ENCODE measurements at regions not wholly inside any gene's neighbourhood (a gene's known extent, or its start where the extent isn't known, plus 50 kb on each side); places are given as distances from the start of the nearest gene placed in this dataset.

DNA sequence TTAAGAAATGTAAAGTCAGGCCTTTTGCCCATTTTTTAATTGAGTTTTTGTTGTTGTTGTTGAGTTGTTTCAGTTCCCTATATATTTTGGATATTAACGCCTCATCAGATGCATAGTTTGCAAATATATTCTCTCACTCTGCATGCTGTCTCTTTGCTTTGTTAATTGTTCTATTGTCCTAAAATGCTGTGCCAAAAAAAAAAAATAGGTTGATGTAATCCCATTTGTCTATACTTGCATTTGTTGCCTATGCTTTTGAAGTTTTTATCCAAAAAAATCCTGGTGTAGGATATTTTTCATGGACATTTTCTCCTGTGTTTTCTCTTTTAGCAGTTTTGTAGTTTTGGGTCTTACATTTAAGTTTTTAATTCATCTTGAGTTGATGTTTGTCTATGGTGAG is 163.3 kb upstream of the STARD13 start:
- Histone ChIP-seq H3K4ac (ENCODE audit: low read depth, low read length) (no peak overlapping the region), H3K18ac (ENCODE audit: low read depth, low read length) (no peak overlapping the region), H3K36me3 (ENCODE audit: control insufficient read depth, insufficient read depth, low read length) (no peaks in the 10 kb centered on the region), H2BK20ac (ENCODE audit: low read depth, low read length) (no peak overlapping the region), H3K9ac (ENCODE audit: low read depth, low read length) (no peak overlapping the region), H3K9me1 (ENCODE audit: insufficient read depth, low read length) (no peaks in the 10 kb centered on the region), H2AK5ac (ENCODE audit: low read depth, low read length) (no peak overlapping the region), H3K4me3 (ENCODE audit: insufficient read depth, low read depth, low read length) (no peak overlapping the region), H3K56ac (ENCODE audit: extremely low read depth, insufficient read depth, low read length) (no peak overlapping the region), H3K27me3 (ENCODE audit: control insufficient read depth, insufficient read depth, low read length) (no peaks in the 10 kb centered on the region), H2BK5ac (ENCODE audit: low read depth, low read length, poor library complexity, severe bottlenecking) (no peak overlapping the region), H3K23ac (ENCODE audit: low read depth, low read length) (no peak overlapping the region), H3K27ac (ENCODE audit: insufficient read depth, low read length) (no peak overlapping the region), H4K91ac (ENCODE audit: insufficient read depth, low read depth, low read length) (no peak overlapping the region), H3K4me2 (ENCODE audit: low read depth, low read length) (no peak overlapping the region), H2AK9ac (replicated peaks; ENCODE audit: low read depth, low read length, poor library complexity) (no peak overlapping the region), H3K79me1 (ENCODE audit: low read depth in 1 of 2, low read length in 2 of 2) (no peaks in the 10 kb centered on the region), H3K14ac (replicated peaks; ENCODE audit: low read depth, low read length) (no peak overlapping the region), H4K5ac (ENCODE audit: low read depth, low read length) (no peak overlapping the region), H4K8ac (ENCODE audit: low read depth in 2 of 2, low read length in 2 of 2) (no peak overlapping the region), H3K4me1 (ENCODE audit: control insufficient read depth, insufficient read depth, low read length) (0 out of 2 replicates have a peak, but pooled peaks cover under 1% of the 10 kb centered on the region), H4K20me1 (ENCODE audit: insufficient read depth, low read length) (no peaks in the 10 kb centered on the region), H2AFZ (replicated peaks; ENCODE audit: low read length, poor library complexity) (no peak overlapping the region), H3K9me3 (ENCODE audit: control insufficient read depth, insufficient read depth, low read length) (no peaks in the 10 kb centered on the region), H2BK15ac (ENCODE audit: low read depth, low read length) (no peak overlapping the region), H2BK120ac (ENCODE audit: low read depth, low read length) (no peak overlapping the region)
- ChIA-PET CTCF (no interaction called here), POLR2A (ENCODE audit: unreplicated experiment) (no interaction called here)
- dilution Hi-C loops (cut with HindIII; ENCODE audit: low sequenced_read_pairs, unreplicated experiment) (no loop called here), in situ Hi-C loops (cut with MboI; ENCODE audit: low sequenced_read_pairs) (no loop called here), intact Hi-C loops (cut with micrococcal nuclease) (no loop called here)
- no peak for TF ChIP-seq SMC3 (IDR thresholded peaks at IDR 0.05; ENCODE audit: low read depth, low read length)
- TF ChIP-seq RAD21 (IDR thresholded peaks at IDR 0.05; ENCODE audit: low read length), result no peak
- no peak for TF ChIP-seq NFE2L2 (IDR thresholded peaks at IDR 0.05; ENCODE audit: low read depth, low read length)
- TF ChIP-seq MAZ (IDR thresholded peaks at IDR 0.05; ENCODE audit: borderline replicate concordance, low read depth, low read length), result no peak
- TF ChIP-seq, protein P1, sequence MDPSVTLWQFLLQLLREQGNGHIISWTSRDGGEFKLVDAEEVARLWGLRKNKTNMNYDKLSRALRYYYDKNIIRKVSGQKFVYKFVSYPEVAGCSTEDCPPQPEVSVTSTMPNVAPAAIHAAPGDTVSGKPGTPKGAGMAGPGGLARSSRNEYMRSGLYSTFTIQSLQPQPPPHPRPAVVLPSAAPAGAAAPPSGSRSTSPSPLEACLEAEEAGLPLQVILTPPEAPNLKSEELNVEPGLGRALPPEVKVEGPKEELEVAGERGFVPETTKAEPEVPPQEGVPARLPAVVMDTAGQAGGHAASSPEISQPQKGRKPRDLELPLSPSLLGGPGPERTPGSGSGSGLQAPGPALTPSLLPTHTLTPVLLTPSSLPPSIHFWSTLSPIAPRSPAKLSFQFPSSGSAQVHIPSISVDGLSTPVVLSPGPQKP (IDR thresholded peaks at IDR 0.05; ENCODE audit: borderline replicate concordance, low read depth, low read length), result no peak
- TF ChIP-seq FOS (IDR thresholded peaks at IDR 0.05; ENCODE audit: low read depth, low read length), result no peak
- ATAC-seq (ENCODE audit: low read depth) (no peak), DNase-seq (no peak)
- no TSS peak for BruUV-seq (replicated peaks)
- no CpG with 5 or more reads among the region's 1 CpG for WGBS, 2 experiments (ENCODE audit: extremely low coverage in 2 of 2, insufficient read length in 1 of 2)

All from IMR-90 (cell line).